Lower lobe of right lung (tissue), 2 donors: ENCODE measurements at regions not wholly inside any gene's neighbourhood (a gene's known extent, or its start where the extent isn't known, plus 50 kb on each side); places are given as distances from the start of the nearest gene placed in this dataset.

Experiments used
- ATAC-seq, 2 donors: fragments of 200-7000 bp; cut with Tn5 transposase; one replicate each; pipeline ENCODE4 v1.9.1; 2020 to 2022; ENCODE audit warnings: mild to moderate bottlenecking in 2 of 2, moderate library complexity in 2 of 2
- DNase-seq: peaks from one replicate; pipeline ENCODE4 v3.0.0-alpha.2; 2020
- H3K27ac ChIP-seq: fragments of 200-600 bp; one replicate; pipeline ENCODE4 v1.8.0; 2022
- H3K27me3 ChIP-seq: fragments of 200-600 bp; one replicate; pipeline ENCODE4 v1.8.0; 2022; ENCODE audit warnings: low read depth
- H3K36me3 ChIP-seq: fragments of 200-600 bp; one replicate; pipeline ENCODE4 v1.8.0; 2022; ENCODE audit warnings: mild to moderate bottlenecking
- H3K4me1 ChIP-seq: fragments of 200-600 bp; one replicate; pipeline ENCODE4 v1.8.0; 2022
- H3K4me3 ChIP-seq: fragments of 200-600 bp; one replicate; pipeline ENCODE4 v1.8.0; 2022; ENCODE audit warnings: mild to moderate bottlenecking
- H3K9me3 ChIP-seq: fragments of 200-600 bp; one replicate; pipeline ENCODE4 v1.8.0; 2022
- intact Hi-C: fragments of 100-400 bp; cut with DNase I; formaldehyde crosslinking; loops from one replicate; pipeline ENCODE4 v1.11.0; 2022
- TF ChIP-seq, protein P1 (sequence below): fragments of 200-600 bp; IDR thresholded peaks from one replicate; pipeline ENCODE4 v1.8.0; 2022; ENCODE audit warnings: antibody characterized with exemption, mild to moderate bottlenecking
- donor health status: DM: no; HTN: yes; CAD: no; lungs with severe emphysema.

DNA sequence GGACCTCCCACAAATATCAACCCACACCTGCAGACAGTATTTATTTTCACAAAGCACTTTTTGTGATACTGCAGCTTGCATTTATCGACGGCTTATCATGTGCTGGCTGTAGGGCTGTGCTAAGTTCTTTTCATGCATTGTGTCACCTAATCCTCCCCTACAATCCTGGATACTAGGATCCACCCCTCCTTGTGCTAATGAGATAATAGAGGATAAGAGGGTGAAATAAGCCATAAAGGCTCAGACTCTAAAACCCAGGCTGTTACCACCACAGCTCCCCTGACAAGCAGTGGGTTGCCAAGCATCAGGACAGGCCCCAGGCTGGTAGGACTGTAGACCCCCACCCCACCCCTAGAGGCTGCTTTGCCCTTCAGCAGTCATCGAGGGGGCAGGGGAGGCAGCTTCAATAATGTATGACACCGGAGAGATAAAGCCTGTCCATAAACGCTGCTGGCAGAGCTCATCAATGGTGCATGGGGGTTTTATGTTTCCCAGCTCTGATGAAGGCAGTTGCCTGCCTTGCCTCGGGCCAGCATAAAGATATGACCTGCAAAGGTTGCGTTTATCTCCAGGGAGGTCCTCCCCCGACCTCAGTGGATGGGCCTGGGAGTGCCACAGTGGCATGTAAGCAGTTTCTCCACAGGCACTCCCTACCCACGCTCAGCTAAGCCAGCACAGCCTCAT is 73.9 kb upstream of the C16orf82 start:
- no peak for ATAC-seq
- Histone ChIP-seq H3K4me1 (no peaks in the 10 kb centered on the region), H3K27me3 (no peaks in the 10 kb centered on the region), H3K36me3 (no peaks in the 10 kb centered on the region), H3K4me3 (no peak overlapping the region), H3K9me3 (peaks cover 6% of the 10 kb centered on the region), H3K27ac (no peak overlapping the region)
- TF ChIP-seq, protein P1, sequence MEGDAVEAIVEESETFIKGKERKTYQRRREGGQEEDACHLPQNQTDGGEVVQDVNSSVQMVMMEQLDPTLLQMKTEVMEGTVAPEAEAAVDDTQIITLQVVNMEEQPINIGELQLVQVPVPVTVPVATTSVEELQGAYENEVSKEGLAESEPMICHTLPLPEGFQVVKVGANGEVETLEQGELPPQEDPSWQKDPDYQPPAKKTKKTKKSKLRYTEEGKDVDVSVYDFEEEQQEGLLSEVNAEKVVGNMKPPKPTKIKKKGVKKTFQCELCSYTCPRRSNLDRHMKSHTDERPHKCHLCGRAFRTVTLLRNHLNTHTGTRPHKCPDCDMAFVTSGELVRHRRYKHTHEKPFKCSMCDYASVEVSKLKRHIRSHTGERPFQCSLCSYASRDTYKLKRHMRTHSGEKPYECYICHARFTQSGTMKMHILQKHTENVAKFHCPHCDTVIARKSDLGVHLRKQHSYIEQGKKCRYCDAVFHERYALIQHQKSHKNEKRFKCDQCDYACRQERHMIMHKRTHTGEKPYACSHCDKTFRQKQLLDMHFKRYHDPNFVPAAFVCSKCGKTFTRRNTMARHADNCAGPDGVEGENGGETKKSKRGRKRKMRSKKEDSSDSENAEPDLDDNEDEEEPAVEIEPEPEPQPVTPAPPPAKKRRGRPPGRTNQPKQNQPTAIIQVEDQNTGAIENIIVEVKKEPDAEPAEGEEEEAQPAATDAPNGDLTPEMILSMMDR = no peak
- intact Hi-C loops = no loop called here
- DNase-seq = no peak

DNA sequence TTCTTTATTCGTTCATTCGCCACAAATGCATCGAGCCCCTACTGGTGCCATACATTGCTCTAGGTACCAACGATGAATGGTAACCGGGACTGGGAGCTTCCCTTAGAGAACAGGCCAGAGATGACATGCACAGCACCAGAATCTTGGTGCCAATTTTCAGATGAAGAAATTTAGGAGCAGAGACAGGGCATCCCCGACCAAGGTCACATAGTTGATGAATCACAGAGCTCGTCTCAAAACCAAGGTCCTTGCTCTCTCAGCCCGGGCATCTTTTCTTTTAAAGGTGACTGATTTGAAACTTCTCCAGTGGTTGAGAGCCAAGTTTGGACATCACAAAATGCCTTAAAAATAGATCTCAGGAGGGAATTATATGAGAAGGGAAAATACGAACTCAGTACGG is 73.2 kb upstream of the C16orf82 start:
- Histone ChIP-seq H3K4me1 (no peaks in the 10 kb centered on the region), H3K27me3 (no peaks in the 10 kb centered on the region), H3K4me3 (no peak overlapping the region), H3K36me3 (no peaks in the 10 kb centered on the region), H3K27ac (no peak overlapping the region), H3K9me3 (peaks cover 6% of the 10 kb centered on the region)
- DNase-seq (no peak), ATAC-seq (no peak)
- intact Hi-C loops = no loop called here
- TF ChIP-seq, protein P1 = no peak

DNA sequence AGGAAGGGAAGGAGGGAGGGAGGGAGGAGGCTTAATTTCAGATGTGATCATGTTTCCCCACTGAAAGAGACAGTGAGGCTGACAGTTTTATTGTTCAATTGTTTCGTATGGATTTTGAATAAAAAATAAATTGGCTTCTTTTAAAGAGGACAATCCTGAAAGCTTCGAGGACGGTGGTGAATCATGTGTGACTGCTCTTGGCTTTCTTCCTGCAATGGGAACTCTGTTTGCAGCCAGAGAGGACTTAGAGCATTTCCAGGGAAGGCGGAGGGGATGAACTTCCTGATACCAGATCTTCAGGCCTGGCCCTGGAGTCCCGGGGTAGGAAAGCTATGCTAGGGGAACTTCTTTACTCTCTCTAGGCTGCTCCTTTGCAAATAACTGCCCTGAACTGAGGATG is 72.8 kb upstream of the C16orf82 start:
- TF ChIP-seq, protein P1 = no peak
- ATAC-seq (no peak), DNase-seq (no peak)
- H3K4me1 ChIP-seq = no peaks in the 10 kb centered on the region
- intact Hi-C loops = no loop called here
- peaks cover 6% of the 10 kb centered on the region for H3K9me3 ChIP-seq
- H3K27me3 ChIP-seq = no peaks in the 10 kb centered on the region
- H3K27ac ChIP-seq = no peak overlapping the region
- H3K36me3 ChIP-seq = no peaks in the 10 kb centered on the region
- no peak overlapping the region for H3K4me3 ChIP-seq

DNA sequence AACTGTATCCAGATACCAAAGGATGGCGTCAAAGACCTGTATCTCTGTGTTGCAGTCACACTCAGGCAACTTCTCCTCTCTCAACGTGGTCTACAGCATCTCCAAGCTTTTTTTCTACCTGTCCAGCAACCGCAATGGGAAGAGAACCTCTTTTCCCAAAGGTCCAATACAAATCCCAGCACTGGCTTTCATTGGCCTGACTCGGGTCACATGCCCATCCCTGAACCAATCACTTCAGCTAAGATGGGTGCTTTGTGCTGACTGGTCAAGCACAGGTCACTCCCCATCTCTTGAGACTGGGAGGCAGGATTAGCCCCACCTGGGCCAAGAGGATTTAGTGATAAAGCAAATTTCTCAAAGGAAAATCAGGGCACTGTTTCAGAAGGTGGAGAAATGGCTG is 71.2 kb upstream of the C16orf82 start:
- Histone ChIP-seq H3K36me3 (no peaks in the 10 kb centered on the region), H3K27me3 (no peaks in the 10 kb centered on the region), H3K4me3 (no peak overlapping the region), H3K9me3 (peaks cover 6% of the 10 kb centered on the region), H3K4me1 (no peaks in the 10 kb centered on the region), H3K27ac (no peak overlapping the region)
- DNase-seq (no peak), ATAC-seq (no peak)
- intact Hi-C loops = no loop called here
- TF ChIP-seq, protein P1 = no peak

DNA sequence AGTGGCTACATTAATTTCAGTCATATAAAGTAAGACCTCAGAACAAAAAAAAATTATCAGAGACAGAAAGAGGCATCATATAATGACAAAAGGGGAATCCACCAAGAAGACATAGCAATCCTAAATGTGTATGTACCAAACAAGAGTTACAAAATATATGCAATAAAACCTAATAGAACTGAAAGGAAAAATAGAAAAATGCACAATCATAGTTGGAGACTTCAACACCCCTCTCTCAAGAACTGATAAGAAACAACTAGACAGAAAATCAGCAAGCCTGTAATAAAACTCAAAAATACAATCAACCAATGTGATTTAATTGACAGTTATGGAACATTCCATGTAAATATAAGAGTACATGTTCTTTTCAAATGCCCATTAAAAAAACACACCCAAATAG is 61.3 kb upstream of the C16orf82 start:
- no peak overlapping the region for H3K4me3 ChIP-seq
- TF ChIP-seq, protein P1 = no peak
- no peaks in the 10 kb centered on the region for H3K4me1 ChIP-seq
- H3K9me3 ChIP-seq = no peaks in the 10 kb centered on the region
- no peak overlapping the region for H3K27ac ChIP-seq
- peaks cover 5% of the 10 kb centered on the region for H3K27me3 ChIP-seq
- DNase-seq (no peak), ATAC-seq (no peak)
- intact Hi-C loops = no loop called here
- no peaks in the 10 kb centered on the region for H3K36me3 ChIP-seq
